Gastrocnemius medialis (tissue), 4 donors: ENCODE measurements at regions not wholly inside any gene's neighbourhood (a gene's known extent, or its start where the extent isn't known, plus 50 kb on each side); places are given as distances from the start of the nearest gene placed in this dataset.

Experiments used
- ATAC-seq, 2 donors: fragments of 150-250 bp; one replicate each; pipeline ENCODE4 v1.9.1; 2016
- DNase-seq, 2 donors: peaks; one replicate each; pipeline ENCODE4 v3.0.0-alpha.2; 2019
- H3K27ac ChIP-seq, 4 donors: fragments of 200-600 bp; sonication (generic); 1 replicate in 1 of 4; 2 replicates in 3 of 4; pipeline ENCODE4 v1.5.1; 2016 to 2018; ENCODE audit warnings: mild to moderate bottlenecking in 2 of 4, moderate library complexity in 1 of 4
- H3K27me3 ChIP-seq, 3 donors: fragments of 200-600 bp; sonication (generic) in 2 of 3; 1 replicate in 1 of 3; 2 replicates in 2 of 3; pipeline versions ENCODE4 v1.5.1 to v1.6.0; 2016 to 2019; ENCODE audit warnings: mild to moderate bottlenecking in 1 of 3, moderate library complexity in 1 of 3
- H3K36me3 ChIP-seq, 2 donors: fragments of 200-600 bp; sonication (generic) in 1 of 2; one replicate each; pipeline ENCODE4 v1.5.1; 2017 to 2018
- H3K4me1 ChIP-seq, 2 donors: fragments of 200-600 bp; sonication (generic) in 1 of 2; one replicate each; pipeline ENCODE4 v1.5.1; 2016 to 2017; ENCODE audit warnings: mild to moderate bottlenecking in 2 of 2
- H3K4me3 ChIP-seq, 4 donors: fragments of 200-600 bp; sonication (generic) in 3 of 4; 1 replicate in 1 of 4; 2 replicates in 3 of 4; pipeline ENCODE4 v1.5.1; 2016 to 2019; ENCODE audit warnings: mild to moderate bottlenecking in 2 of 4
- H3K9me3 ChIP-seq, 3 donors: fragments of 200-600 bp; sonication (generic) in 2 of 3; 1 replicate in 1 of 3; 2 replicates in 2 of 3; pipeline ENCODE4 v1.5.1; 2016 to 2019
- CTCF ChIP-seq, 5 experiments: fragments of 450-650 bp in 3 of 5; fragments of 200-600 bp in 2 of 5; sonication (generic) in 2 of 5; IDR thresholded peaks in 4 of 5; conservative IDR thresholded peaks in 1 of 5; 1 replicate in 4 of 5; 2 replicates in 1 of 5; pipeline ENCODE4 v1.5.1; 2016 to 2019; ENCODE audit warnings: antibody characterized with exemption in 5 of 5, mild to moderate bottlenecking in 3 of 5, moderate library complexity in 3 of 5
- POLR2A ChIP-seq, 2 donors: fragments of 450-650 bp; IDR thresholded peaks; one replicate each; pipeline ENCODE4 v1.6.1; 2017; ENCODE audit warnings: antibody characterized with exemption in 2 of 2, mild to moderate bottlenecking in 2 of 2, moderate library complexity in 2 of 2
- in situ Hi-C, 4 donors: fragments of 200-750 bp; cut with MboI; loops; one replicate each; pipeline versions ENCODE4 v1.15.0 to v1.8.0; 2017; ENCODE audit warnings: low sequenced_read_pairs in 4 of 4
- intact Hi-C: fragments of 100-400 bp; cut with DNase I; formaldehyde crosslinking; loops from one replicate; pipeline ENCODE4 v1.15.1; 2023; ENCODE audit warnings: low total_unique reads

GRCh38 chr12:65595016-65595560 lies 229.2 kb upstream of the HMGA2 start:
- H3K4me3 ChIP-seq: no peak overlapping the region
- H3K27me3 ChIP-seq: peaks cover 0 to 2% (median 0%) of the 10 kb centered on the region in 3 donors
- no peaks in the 10 kb centered on the region for H3K4me1 ChIP-seq
- in situ Hi-C loops (loop anchor here in 2 of 4 donors (25.0 kb wide), 1 partner anchor 492 kb away; no protein-coding TSS in a partner anchor), intact Hi-C loops (no loop called here)
- H3K27ac ChIP-seq: no peak overlapping the region
- no peak for ATAC-seq
- H3K36me3 ChIP-seq: no peaks in the 10 kb centered on the region
- no peak for TF ChIP-seq CTCF (IDR thresholded peaks at IDR 0.05 in 4 of 5, conservative IDR thresholded peaks at IDR 0.05 in 1 of 5)
- no peak for TF ChIP-seq POLR2A (IDR thresholded peaks at IDR 0.05)
- no peak for DNase-seq
- H3K9me3 ChIP-seq: no peaks in the 10 kb centered on the region

DNA sequence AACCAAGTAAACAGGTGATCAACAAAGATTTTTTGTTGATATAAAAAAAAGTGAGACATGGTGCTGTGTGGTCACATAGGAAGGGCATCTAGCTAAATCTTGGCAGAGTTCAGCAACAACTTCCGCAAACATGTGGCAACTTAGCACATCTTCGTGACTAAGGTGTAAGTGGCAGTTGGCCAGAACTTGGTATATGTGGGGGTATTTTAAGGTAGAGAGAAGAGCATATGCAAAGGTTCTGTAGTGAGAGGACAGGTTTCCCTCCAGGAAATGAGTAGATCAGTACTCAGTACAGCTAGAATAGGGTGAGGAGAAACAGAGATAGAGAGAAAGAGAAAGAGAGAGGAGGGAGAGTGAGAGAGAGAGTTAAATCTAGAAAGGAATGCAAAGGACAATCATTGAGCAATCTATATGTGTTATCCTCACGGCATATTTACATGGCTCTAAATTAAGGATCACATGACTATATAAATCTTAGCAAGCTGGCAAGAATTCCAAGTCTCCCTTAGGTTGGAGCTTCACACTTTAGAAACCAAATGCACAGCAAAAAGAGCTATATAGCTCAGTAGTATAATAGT lies 227.7 kb upstream of the HMGA2 start:
- Histone ChIP-seq H3K4me1 (no peaks in the 10 kb centered on the region), H3K27ac (no peak overlapping the region), H3K4me3 (no peak overlapping the region), H3K27me3 (peaks cover 0 to 2% (median 0%) of the 10 kb centered on the region in 3 donors), H3K9me3 (no peaks in the 10 kb centered on the region), H3K36me3 (no peaks in the 10 kb centered on the region)
- in situ Hi-C loops: loop anchor here in 2 of 4 donors (25.0 kb wide), 1 partner anchor 491 kb away; no protein-coding TSS in a partner anchor
- TF ChIP-seq POLR2A (IDR thresholded peaks at IDR 0.05): no peak
- TF ChIP-seq CTCF (IDR thresholded peaks at IDR 0.05 in 4 of 5, conservative IDR thresholded peaks at IDR 0.05 in 1 of 5): no peak
- DNase-seq (no peak), ATAC-seq (no peak)
- intact Hi-C loops: no loop called here

GRCh38 chr12:65597527-65597926 lies 226.8 kb upstream of the HMGA2 start:
- in situ Hi-C loops: loop anchor here in 2 of 4 donors (25.0 kb wide), 1 partner anchor 490 kb away; no protein-coding TSS in a partner anchor

DNA sequence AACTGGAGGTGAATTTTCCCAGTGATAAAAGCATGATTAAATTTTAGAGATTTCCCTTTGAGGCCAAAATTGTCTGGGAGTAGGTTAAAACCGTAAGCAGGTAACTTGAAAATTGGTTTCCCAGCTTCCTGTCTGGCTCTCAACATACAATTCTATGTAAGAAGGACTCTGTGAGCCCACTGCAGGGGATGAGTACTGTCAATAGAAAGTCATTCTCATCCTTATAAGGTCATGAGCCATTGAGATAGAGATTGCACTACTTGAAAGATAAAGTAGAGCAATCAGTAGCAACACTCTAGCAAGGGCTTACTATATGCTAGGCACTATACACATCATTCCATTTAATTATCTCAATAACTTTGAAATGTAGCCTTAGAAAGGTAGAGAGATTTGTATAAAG lies 225.6 kb upstream of the HMGA2 start:
- H3K27me3 ChIP-seq: peaks cover 0 to 2% (median 0%) of the 10 kb centered on the region in 3 donors
- DNase-seq: no peak
- no peak for TF ChIP-seq POLR2A (IDR thresholded peaks at IDR 0.05)
- no peak for TF ChIP-seq CTCF (IDR thresholded peaks at IDR 0.05 in 4 of 5, conservative IDR thresholded peaks at IDR 0.05 in 1 of 5)
- H3K9me3 ChIP-seq: no peaks in the 10 kb centered on the region
- H3K36me3 ChIP-seq: no peaks in the 10 kb centered on the region
- no peak overlapping the region for H3K4me3 ChIP-seq
- in situ Hi-C loops (loop anchor here in 2 of 4 donors (25.0 kb wide), 1 partner anchor 489 kb away; no protein-coding TSS in a partner anchor), intact Hi-C loops (no loop called here)
- no peak for ATAC-seq
- peaks cover 8% of the 10 kb centered on the region in 2 donors for H3K4me1 ChIP-seq
- H3K27ac ChIP-seq: no peak overlapping the region

More at GRCh38 chr12:65597527-65597926, 226.8 kb upstream of the HMGA2 start:
- peaks cover 0 to 2% (median 0%) of the 10 kb centered on the region in 3 donors for H3K27me3 ChIP-seq
- no peak overlapping the region for H3K27ac ChIP-seq
- no peaks in the 10 kb centered on the region for H3K36me3 ChIP-seq
- ATAC-seq: no peak
- DNase-seq: no peak
- TF ChIP-seq CTCF (IDR thresholded peaks at IDR 0.05 in 4 of 5, conservative IDR thresholded peaks at IDR 0.05 in 1 of 5) (no peak), POLR2A (IDR thresholded peaks at IDR 0.05) (no peak)
- H3K9me3 ChIP-seq: no peaks in the 10 kb centered on the region
- H3K4me3 ChIP-seq: no peak overlapping the region
- intact Hi-C loops: no loop called here
- H3K4me1 ChIP-seq: peaks cover 5% of the 10 kb centered on the region in 2 donors
